NCI-H146 (cell line): ENCODE measurements at regions not wholly inside any gene's neighbourhood (a gene's known extent, or its start where the extent isn't known, plus 50 kb on each side); places are given as distances from the start of the nearest gene placed in this dataset.
"Not testable (repeated sequence)": the region's sequence is repeated elsewhere in the genome, so short reads cannot be mapped to it uniquely, and the experiment has no call there.

Experiments used
- DNase-seq: peaks from one replicate; lab custom pipeline; 2025; lab: John Stamatoyannopoulos, UW

- peak; percentile 90 for DNase-seq
Observed at GRCh38 chr1:73065339-73066041, 783.2 kb upstream of the NEGR1 start.

GRCh38 chr1:73056826-73057225, 774.5 kb upstream of the NEGR1 start:
- DNase-seq = no peak

- DNase-seq = no peak
Observed at GRCh38 chr1:73044241-73045036, 762.1 kb upstream of the NEGR1 start.

GRCh38 chr1:73042403-73042802, 760.1 kb upstream of the NEGR1 start:
- no peak for DNase-seq

GRCh38 chr1:73040811-73041210, 758.5 kb upstream of the NEGR1 start:
- no peak for DNase-seq

GRCh38 chr1:73034271-73034670, 751.9 kb upstream of the NEGR1 start:
- no peak for DNase-seq

GRCh38 chr1:73033640-73034039, 751.3 kb upstream of the NEGR1 start:
- no peak for DNase-seq

- no peak for DNase-seq
Observed at GRCh38 chr1:73029571-73029970, 747.2 kb upstream of the NEGR1 start.

GRCh38 chr1:73026114-73026513, 743.8 kb upstream of the NEGR1 start:
- no peak for DNase-seq

GRCh38 chr1:73009938-73010337, 727.6 kb upstream of the NEGR1 start:
- DNase-seq = no peak

- no peak for DNase-seq
Observed at GRCh38 chr1:73009311-73009710, 727.0 kb upstream of the NEGR1 start.

- DNase-seq = no peak
Observed at GRCh38 chr1:72997624-72998023, 715.3 kb upstream of the NEGR1 start.

GRCh38 chr1:72997041-72997440, 714.7 kb upstream of the NEGR1 start:
- no peak for DNase-seq

GRCh38 chr1:72987871-72988270, 705.5 kb upstream of the NEGR1 start:
- DNase-seq = not testable (repeated sequence)

- DNase-seq = no peak
Observed at GRCh38 chr1:72986591-72987290, 704.4 kb upstream of the NEGR1 start.

GRCh38 chr1:72985024-72985423, 702.7 kb upstream of the NEGR1 start:
- DNase-seq = not testable (repeated sequence)

GRCh38 chr1:72983011-72983410, 700.7 kb upstream of the NEGR1 start:
- DNase-seq = not testable (repeated sequence)

GRCh38 chr1:72969461-72969860, 687.1 kb upstream of the NEGR1 start:
- no peak for DNase-seq

- DNase-seq = no peak
Observed at GRCh38 chr1:72954943-72955342, 672.6 kb upstream of the NEGR1 start.

GRCh38 chr1:72950900-72951299, 668.6 kb upstream of the NEGR1 start:
- DNase-seq = not testable (repeated sequence)

GRCh38 chr1:72946903-72947499, 664.7 kb upstream of the NEGR1 start:
- DNase-seq = no peak

GRCh38 chr1:72942008-72942407, 659.7 kb upstream of the NEGR1 start:
- DNase-seq = no peak
